ENCODE measurements at regions not wholly inside any gene's neighbourhood (a gene's known extent, or its start where the extent isn't known, plus 50 kb on each side); places are given as distances from the start of the nearest gene placed in this dataset.

DNA sequence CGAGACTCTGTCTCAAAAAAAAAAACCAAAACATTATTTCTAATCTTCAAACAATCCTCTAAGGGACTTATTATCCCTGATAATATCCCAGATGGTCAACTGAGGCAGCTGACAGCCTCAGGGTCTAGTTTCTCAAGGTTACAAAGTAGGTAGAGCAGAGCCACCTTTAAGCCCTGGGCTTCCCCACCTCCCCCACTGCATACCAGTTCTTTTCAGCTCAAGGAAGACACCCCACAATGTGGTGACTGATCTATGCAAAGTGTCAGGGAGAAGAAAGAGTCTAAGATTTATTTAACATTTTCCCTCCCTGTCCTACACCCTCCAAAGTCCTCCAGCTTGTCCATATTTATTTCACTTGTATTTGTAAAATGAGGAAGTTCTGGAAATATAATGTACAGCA, 60.5 kb upstream of the VGLL2 start:
- Histone ChIP-seq H3K36me3 (no peaks in the 10 kb centered on the region), H3K27me3 (ENCODE audit: insufficient read depth, low read depth, severe bottlenecking) (no peaks in the 10 kb centered on the region), H3K4me3 (ENCODE audit: low read depth, low read length) (no peak overlapping the region), H3K9me3 (ENCODE audit: severe bottlenecking) (no peaks in the 10 kb centered on the region), H3K27ac (no peak overlapping the region)
- no peak for DNase-seq
- TF ChIP-seq, protein P1, sequence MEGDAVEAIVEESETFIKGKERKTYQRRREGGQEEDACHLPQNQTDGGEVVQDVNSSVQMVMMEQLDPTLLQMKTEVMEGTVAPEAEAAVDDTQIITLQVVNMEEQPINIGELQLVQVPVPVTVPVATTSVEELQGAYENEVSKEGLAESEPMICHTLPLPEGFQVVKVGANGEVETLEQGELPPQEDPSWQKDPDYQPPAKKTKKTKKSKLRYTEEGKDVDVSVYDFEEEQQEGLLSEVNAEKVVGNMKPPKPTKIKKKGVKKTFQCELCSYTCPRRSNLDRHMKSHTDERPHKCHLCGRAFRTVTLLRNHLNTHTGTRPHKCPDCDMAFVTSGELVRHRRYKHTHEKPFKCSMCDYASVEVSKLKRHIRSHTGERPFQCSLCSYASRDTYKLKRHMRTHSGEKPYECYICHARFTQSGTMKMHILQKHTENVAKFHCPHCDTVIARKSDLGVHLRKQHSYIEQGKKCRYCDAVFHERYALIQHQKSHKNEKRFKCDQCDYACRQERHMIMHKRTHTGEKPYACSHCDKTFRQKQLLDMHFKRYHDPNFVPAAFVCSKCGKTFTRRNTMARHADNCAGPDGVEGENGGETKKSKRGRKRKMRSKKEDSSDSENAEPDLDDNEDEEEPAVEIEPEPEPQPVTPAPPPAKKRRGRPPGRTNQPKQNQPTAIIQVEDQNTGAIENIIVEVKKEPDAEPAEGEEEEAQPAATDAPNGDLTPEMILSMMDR (IDR thresholded peaks at IDR 0.05; ENCODE audit: low read depth, low read length), result no peak

DNA sequence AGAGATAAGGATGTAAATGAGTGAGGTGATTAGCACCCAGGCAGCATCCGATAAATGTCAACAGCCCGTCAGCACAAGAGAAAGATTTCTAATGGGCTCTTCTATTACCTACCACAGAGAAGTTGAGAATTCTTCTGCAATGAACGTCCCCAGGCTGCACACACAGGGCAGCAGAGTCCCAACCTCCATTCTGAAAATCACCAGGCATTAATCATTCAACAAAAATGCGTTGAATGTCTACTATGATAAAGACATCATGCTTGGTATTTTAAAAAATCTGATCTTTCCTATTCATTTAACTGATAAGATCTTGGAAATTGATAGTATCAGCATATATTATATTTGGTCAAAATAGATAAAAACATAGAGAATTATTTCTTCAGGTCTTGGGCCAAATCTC, 59.5 kb upstream of the VGLL2 start:
- H3K27me3 ChIP-seq (ENCODE audit: insufficient read depth, low read depth, severe bottlenecking), result no peaks in the 10 kb centered on the region
- H3K9me3 ChIP-seq (ENCODE audit: severe bottlenecking), result no peaks in the 10 kb centered on the region
- TF ChIP-seq, protein P1 (IDR thresholded peaks at IDR 0.05; ENCODE audit: low read depth, low read length), result no peak
- no peak overlapping the region for H3K4me3 ChIP-seq (ENCODE audit: low read depth, low read length)
- no peak for DNase-seq
- no peak overlapping the region for H3K27ac ChIP-seq
- H3K36me3 ChIP-seq, result no peaks in the 10 kb centered on the region

DNA sequence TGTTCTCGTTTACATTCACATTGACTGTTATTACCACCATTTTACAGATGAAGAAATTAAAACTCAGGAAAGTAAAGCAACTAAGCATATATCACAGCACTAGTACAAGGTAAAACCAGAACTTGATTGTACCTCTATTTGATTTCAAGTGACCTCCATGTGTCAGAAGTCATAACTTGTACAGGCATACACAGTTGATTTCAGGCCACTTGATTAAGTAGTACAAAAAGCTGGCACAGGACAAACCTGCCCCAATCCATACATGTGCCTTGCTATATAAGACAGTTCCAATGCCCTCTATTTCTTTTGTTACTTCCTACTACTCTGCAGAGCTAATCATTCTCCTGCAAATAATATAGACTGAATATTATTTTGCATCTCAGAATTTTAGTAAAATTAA, 58.8 kb upstream of the VGLL2 start:
- TF ChIP-seq, protein P1 (IDR thresholded peaks at IDR 0.05; ENCODE audit: low read depth, low read length), result no peak
- Histone ChIP-seq H3K36me3 (no peaks in the 10 kb centered on the region), H3K27ac (no peak overlapping the region), H3K4me3 (ENCODE audit: low read depth, low read length) (no peak overlapping the region), H3K27me3 (ENCODE audit: insufficient read depth, low read depth, severe bottlenecking) (no peaks in the 10 kb centered on the region), H3K9me3 (ENCODE audit: severe bottlenecking) (no peaks in the 10 kb centered on the region)
- no peak for DNase-seq

- DNase-seq, result peak; percentile 9
- no peaks in the 10 kb centered on the region for H3K9me3 ChIP-seq (ENCODE audit: severe bottlenecking)
- TF ChIP-seq, protein P1 (IDR thresholded peaks at IDR 0.05; ENCODE audit: low read depth, low read length), result no peak
- no peak overlapping the region for H3K27ac ChIP-seq
- no peaks in the 10 kb centered on the region for H3K27me3 ChIP-seq (ENCODE audit: insufficient read depth, low read depth, severe bottlenecking)
- no peaks in the 10 kb centered on the region for H3K36me3 ChIP-seq
- no peak overlapping the region for H3K4me3 ChIP-seq (ENCODE audit: low read depth, low read length)
These were observed 58.2 kb upstream of the VGLL2 start for GRCh38 chr6:117206944-117207687.

DNA sequence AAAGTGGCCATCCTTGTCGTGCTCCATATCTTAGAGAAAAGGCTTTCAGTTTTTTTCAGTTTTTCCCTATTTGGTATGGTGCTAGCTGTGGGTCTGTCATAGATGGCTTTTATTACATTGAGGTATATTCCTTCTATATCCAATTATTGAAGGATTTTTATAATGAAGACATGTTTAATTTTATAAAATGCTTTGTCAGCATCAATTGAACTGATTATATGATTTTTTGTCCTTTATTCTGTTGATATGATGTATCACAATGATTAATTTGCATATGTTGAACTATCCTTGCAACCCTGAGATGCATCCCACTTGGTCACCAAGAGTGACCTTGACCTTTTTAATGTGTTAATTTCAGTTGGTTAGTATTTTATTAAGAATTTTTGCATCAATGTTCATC, 55.1 kb upstream of the VGLL2 start:
- H3K4me3 ChIP-seq (ENCODE audit: low read depth, low read length), result no peak overlapping the region
- H3K9me3 ChIP-seq (ENCODE audit: severe bottlenecking), result no peaks in the 10 kb centered on the region
- H3K27ac ChIP-seq, result no peak overlapping the region
- no peak for DNase-seq
- TF ChIP-seq, protein P1 (IDR thresholded peaks at IDR 0.05; ENCODE audit: low read depth, low read length), result no peak
- H3K36me3 ChIP-seq, result no peaks in the 10 kb centered on the region
- no peaks in the 10 kb centered on the region for H3K27me3 ChIP-seq (ENCODE audit: insufficient read depth, low read depth, severe bottlenecking)
